ENCODE measurements at regions not wholly inside any gene's neighbourhood (a gene's known extent, or its start where the extent isn't known, plus 50 kb on each side); places are given as distances from the start of the nearest gene placed in this dataset.

- no peak for DNase-seq (ENCODE audit: low read depth in 2 of 2)
Observed at GRCh38 chr22:48886604-48887393, 940.9 kb downstream of the BRD1 start.

GRCh38 chr22:48885919-48886305 lies 941.8 kb downstream of the BRD1 start:
- DNase-seq (ENCODE audit: low read depth in 2 of 2): no peak

- no peak for DNase-seq (ENCODE audit: low read depth in 2 of 2)
Observed at GRCh38 chr22:48885271-48885918, 942.3 kb downstream of the BRD1 start.

DNA sequence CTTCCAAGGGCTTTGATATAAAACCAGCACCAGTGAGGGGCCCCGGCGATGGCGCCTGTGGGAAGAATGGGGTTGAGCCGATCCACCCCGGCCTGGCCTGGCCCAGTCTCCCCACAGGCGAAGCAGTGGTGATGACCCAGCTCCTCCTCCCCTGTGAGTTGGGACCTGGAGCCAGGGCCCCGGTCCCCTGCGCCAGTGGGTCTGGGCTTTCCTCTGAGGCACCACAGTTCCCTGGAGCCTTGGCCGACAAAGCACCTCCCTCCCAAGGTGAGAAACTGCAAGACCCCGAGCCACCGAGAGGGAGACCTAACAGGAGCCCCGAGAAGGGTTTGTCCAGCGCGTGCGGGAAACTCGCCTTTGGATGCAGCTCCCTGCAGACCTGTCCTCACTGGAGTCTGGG lies 942.9 kb downstream of the BRD1 start:
- no peak for DNase-seq (ENCODE audit: low read depth in 2 of 2)

DNA sequence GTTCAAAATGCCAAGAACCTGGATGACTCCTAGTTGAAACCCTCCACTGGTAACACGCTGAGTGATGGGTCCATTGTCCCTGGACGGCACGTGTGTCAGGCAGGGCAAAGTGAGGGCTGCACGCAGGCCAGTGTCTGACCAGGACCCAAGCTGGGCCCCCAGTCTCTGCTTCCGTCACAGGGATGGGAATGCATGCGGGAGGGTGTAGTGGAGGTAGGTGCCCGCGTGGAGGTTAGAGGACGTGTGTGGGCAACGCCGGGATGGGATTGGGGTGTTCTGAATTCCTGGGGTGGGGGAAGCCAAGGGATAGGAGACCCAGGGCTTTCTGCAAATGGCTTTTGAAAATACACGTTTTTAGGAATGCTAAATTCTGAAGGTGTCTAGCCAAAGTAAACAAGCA lies 943.3 kb downstream of the BRD1 start:
- DNase-seq (ENCODE audit: low read depth in 2 of 2): no peak

- no peak for DNase-seq (ENCODE audit: low read depth in 2 of 2)
Observed at GRCh38 chr22:48883211-48883960, 944.3 kb downstream of the BRD1 start.

GRCh38 chr22:48882636-48883200 lies 945.0 kb downstream of the BRD1 start:
- DNase-seq (ENCODE audit: low read depth in 2 of 2): no peak

GRCh38 chr22:48881326-48881980 lies 946.2 kb downstream of the BRD1 start:
- DNase-seq (ENCODE audit: low read depth in 2 of 2): no peak

- no peak for DNase-seq (ENCODE audit: low read depth in 2 of 2)
Observed at GRCh38 chr22:48880749-48881148, 946.9 kb downstream of the BRD1 start.

- no peak for DNase-seq (ENCODE audit: low read depth in 2 of 2)
Observed at GRCh38 chr22:48876951-48877350, 950.7 kb downstream of the BRD1 start.

- no peak for DNase-seq (ENCODE audit: low read depth in 2 of 2)
Observed at GRCh38 chr22:48874956-48875355, 952.7 kb downstream of the BRD1 start.

- DNase-seq (ENCODE audit: low read depth in 2 of 2): no peak
Observed at GRCh38 chr22:48873191-48873520, 954.5 kb downstream of the BRD1 start.

DNA sequence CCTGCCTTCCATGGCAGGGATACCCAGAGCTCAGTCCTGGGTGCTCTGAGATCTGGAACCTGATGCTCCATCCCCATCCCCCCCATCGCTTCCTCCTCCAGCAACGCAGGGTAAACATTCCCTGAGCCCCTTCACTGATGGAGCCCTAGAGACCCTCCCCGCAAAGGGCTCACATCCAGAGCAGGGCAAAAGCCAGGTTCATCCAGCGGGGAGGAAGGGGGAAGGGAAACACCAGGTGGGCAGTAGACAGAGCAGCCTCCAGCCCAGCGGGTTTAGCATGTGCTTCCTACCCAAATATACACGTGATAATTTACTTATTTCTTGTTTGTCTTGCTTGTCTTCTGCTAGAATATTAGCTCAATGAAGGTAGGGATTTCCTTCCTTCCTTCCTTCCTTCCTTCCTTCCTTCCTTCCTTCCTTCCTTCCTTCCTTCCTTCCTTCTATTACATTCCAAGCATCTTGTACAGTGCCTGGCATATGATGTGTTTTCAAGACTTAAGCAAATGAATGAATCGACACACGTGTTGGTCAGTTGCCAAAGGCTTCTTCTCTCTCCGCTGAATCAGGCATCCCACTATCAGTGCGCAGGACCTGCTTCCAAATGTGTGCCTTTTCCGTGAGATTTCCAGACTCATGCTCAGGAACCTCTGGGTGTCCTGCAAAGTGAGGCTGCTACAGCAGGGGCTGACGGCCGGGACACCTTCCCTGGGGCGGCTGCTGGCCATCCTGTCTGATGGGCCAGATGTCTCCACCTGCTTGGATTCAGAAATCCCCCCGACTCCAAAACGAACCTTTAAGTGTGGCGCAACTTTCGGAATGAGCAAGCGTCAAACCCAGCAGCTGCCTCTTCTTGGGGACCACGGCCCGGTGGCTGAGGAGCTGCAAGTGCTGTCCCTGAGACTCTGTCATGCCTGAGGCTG lies 955.1 kb downstream of the BRD1 start:
- no peak for DNase-seq (ENCODE audit: low read depth in 2 of 2)

GRCh38 chr22:48871176-48871840 lies 956.4 kb downstream of the BRD1 start:
- no peak for DNase-seq (ENCODE audit: low read depth in 2 of 2)

DNA sequence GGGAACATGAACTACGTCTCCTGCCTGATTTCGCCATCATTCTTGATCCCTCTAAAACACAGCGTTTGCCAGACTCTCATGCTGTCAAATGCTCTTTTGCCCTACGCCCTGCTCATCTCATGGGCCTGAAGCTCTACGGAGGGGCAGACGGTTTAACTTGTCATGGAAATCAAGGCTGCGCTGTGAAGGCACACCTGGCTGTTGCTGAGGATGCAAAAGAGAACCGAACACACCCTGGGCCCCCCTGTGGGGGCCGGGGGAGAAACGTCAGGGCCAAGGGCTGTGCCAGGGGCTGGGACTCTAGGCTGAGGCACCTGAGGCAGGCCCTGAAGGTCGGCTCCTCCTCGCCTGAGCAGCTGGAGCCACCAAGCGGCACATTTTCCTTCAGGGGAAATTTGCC lies 957.2 kb downstream of the BRD1 start:
- DNase-seq (ENCODE audit: low read depth in 2 of 2): no peak

GRCh38 chr22:48869788-48870187 lies 957.9 kb downstream of the BRD1 start:
- DNase-seq (ENCODE audit: low read depth in 2 of 2): no peak

GRCh38 chr22:48869161-48869560 lies 958.5 kb downstream of the BRD1 start:
- DNase-seq (ENCODE audit: low read depth in 2 of 2): no peak

- DNase-seq (ENCODE audit: low read depth in 2 of 2): no peak
Observed at GRCh38 chr22:48868554-48868953, 959.1 kb downstream of the BRD1 start.

DNA sequence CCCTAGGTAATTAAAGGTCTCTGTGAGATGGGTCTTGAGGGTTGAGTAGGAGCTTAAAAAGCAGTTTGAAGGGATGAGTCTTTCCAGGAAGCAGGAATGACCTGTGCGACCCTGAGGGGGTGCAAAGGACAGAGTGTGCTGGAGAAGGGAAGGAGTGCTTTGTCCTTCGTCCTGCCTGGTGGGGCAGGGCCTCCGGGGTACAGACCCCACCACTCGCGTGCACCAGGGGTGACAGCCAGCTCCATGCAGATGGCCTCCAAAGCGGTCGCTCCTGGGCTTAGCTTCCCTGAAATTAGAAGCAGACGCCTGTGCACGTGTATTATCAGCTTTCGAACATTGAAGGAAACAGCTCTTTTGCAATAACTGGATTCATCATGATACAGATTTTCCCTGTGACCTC lies 959.8 kb downstream of the BRD1 start:
- no peak for DNase-seq (ENCODE audit: low read depth in 2 of 2)

GRCh38 chr22:48866906-48867681 lies 960.6 kb downstream of the BRD1 start:
- DNase-seq (ENCODE audit: low read depth in 2 of 2): no peak
